Prostate gland (tissue), 2 donors: ENCODE measurements at regions not wholly inside any gene's neighbourhood (a gene's known extent, or its start where the extent isn't known, plus 50 kb on each side); places are given as distances from the start of the nearest gene placed in this dataset.

Source experiments
- DNase-seq: peaks from one replicate; pipeline ENCODE4 v3.0.0-alpha.2; 2019; ENCODE audit warnings: low spot score
- H3K27ac ChIP-seq, 2 donors: fragments of 200-600 bp; sonication (generic); 2 replicates each; pipeline ENCODE4 v1.5.1; 2017 to 2019
- H3K27me3 ChIP-seq: fragments of 200-600 bp; sonication (generic); replicated peaks from 2 replicates; pipeline ENCODE4 v1.5.1; 2019; ENCODE audit not compliant: insufficient read depth
- H3K36me3 ChIP-seq, 2 donors: fragments of 200-600 bp; sonication (generic); 1 replicate in 1 of 2; 2 replicates in 1 of 2; pipeline versions ENCODE4 v1.5.1 to v1.8.1; 2017 to 2019
- H3K4me1 ChIP-seq: fragments of 200-600 bp; sonication (generic); replicated peaks from 2 replicates; pipeline ENCODE4 v1.5.1; 2019
- H3K4me3 ChIP-seq, 2 donors: fragments of 200-600 bp; sonication (generic); 2 replicates each; pipeline ENCODE4 v1.5.1; 2017 to 2019
- H3K9me3 ChIP-seq: fragments of 200-600 bp; sonication (generic); 2 replicates; pipeline ENCODE4 v1.5.1; 2017
- POLR2A ChIP-seq: fragments of 450-650 bp; IDR thresholded peaks from one replicate; pipeline ENCODE4 v1.6.1; 2016; ENCODE audit warnings: antibody characterized with exemption, mild to moderate bottlenecking
- POLR2AphosphoS5 ChIP-seq: sonication (generic); formaldehyde crosslinking; IDR thresholded peaks from one replicate; pipeline ENCODE4 v1.6.1; 2017; ENCODE audit warnings: antibody characterized with exemption
- WGBS: methylation state at CpG from one replicate; pipeline ENCODE4 v1.1.5; 2018; 5-methylcytosine and 5-hydroxymethylcytosine counted together
- intact Hi-C: fragments of 100-400 bp; cut with DNase I; formaldehyde crosslinking; loops from one replicate; pipeline ENCODE4 v1.14.2; 2022
- TF ChIP-seq, protein P1 (sequence below), 4 experiments: fragments of 200-600 bp in 2 of 4; fragments of 450-650 bp in 2 of 4; sonication (generic) in 2 of 4; IDR thresholded peaks; 1 replicate in 3 of 4; 2 replicates in 1 of 4; pipeline ENCODE4 v1.5.1; 2016 to 2019; ENCODE audit warnings: antibody characterized with exemption in 4 of 4, mild to moderate bottlenecking in 2 of 4, moderate library complexity in 2 of 4

DNA sequence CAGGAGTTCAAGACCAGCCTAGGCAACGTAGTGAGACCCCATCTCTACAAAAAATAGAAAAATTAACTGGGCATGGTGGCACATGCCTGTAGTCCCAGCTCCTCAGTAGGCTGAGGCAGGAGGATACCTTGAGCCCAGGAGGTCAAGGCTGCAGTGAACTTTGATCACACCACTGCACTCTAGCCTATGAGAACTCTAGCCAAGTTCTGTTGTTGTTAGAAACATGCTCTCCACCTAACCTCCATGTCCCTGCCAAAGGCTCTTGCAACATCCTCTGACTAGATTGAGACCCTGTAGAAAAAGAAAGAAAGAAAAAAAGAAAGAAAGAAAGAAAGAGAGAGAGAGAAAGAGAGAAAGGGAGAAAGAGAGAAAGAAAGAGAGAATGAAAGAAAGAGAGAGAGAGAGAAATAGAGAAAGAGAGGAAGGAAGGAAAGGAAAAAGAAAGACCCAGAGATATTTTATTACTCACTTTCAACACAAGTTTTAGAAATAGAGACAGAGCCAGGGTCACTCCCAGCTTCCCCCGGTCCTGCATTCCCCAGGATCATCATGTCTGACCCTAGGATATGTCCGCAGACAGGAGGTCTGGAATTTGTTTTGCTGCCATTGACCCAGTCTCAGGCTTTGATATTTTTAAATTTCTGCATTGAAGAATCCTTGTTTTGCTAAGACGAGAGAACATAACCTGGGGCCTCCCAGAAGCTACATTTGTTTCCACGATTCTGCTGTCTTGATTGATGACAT, 376.5 kb upstream of the CDH5 start:
- intact Hi-C loops = no loop called here
- Histone ChIP-seq H3K4me3 (no peak overlapping the region), H3K4me1 (no peaks in the 10 kb centered on the region), H3K36me3 (no peaks in the 10 kb centered on the region), H3K27ac (no peak overlapping the region), H3K9me3 (no peaks in the 10 kb centered on the region), H3K27me3 (no peaks in the 10 kb centered on the region)
- 78% methylated on average over 5 of the region's 5 CpGs for WGBS
- no peak for TF ChIP-seq POLR2AphosphoS5
- TF ChIP-seq, protein P1, sequence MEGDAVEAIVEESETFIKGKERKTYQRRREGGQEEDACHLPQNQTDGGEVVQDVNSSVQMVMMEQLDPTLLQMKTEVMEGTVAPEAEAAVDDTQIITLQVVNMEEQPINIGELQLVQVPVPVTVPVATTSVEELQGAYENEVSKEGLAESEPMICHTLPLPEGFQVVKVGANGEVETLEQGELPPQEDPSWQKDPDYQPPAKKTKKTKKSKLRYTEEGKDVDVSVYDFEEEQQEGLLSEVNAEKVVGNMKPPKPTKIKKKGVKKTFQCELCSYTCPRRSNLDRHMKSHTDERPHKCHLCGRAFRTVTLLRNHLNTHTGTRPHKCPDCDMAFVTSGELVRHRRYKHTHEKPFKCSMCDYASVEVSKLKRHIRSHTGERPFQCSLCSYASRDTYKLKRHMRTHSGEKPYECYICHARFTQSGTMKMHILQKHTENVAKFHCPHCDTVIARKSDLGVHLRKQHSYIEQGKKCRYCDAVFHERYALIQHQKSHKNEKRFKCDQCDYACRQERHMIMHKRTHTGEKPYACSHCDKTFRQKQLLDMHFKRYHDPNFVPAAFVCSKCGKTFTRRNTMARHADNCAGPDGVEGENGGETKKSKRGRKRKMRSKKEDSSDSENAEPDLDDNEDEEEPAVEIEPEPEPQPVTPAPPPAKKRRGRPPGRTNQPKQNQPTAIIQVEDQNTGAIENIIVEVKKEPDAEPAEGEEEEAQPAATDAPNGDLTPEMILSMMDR (IDR thresholded peaks at IDR 0.05) = no peak
- TF ChIP-seq POLR2A = no peak
- DNase-seq = no peak

DNA sequence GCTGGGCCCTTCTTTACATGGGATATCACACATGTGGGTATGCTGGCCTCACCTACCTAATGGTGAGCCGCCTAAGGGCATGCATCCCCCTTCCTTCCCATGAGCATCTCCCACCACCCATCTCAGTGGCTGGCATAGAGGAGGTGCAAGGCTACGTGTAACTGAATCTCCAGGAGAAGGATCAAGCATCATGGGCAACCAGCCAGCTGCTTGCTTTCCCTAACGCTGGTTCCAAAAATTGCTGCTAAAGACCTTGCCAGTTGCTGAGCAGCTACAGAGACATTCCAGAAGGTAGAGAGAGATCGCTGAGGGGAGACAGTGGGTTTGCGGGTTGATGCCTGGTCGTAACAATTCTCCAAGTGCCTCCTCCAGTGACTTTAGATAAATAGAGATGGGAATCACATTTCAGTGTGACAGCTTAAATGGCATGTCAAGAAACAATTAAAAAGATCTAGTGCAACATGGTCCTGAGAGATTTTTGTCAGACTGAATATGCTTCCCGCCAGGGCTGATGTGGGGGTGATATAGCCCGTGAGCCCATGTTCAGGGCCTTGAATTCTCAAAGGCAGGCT, 378.4 kb upstream of the CDH5 start:
- TF ChIP-seq POLR2AphosphoS5 = no peak
- no peak for TF ChIP-seq POLR2A
- TF ChIP-seq, protein P1 (IDR thresholded peaks at IDR 0.05) = no peak
- no peak for DNase-seq
- H3K9me3 ChIP-seq = no peaks in the 10 kb centered on the region
- no peaks in the 10 kb centered on the region for H3K27me3 ChIP-seq
- intact Hi-C loops = no loop called here
- 49% methylated on average over 8 of the region's 8 CpGs for WGBS
- no peaks in the 10 kb centered on the region for H3K36me3 ChIP-seq
- H3K27ac ChIP-seq = no peak overlapping the region
- no peak overlapping the region for H3K4me3 ChIP-seq
- H3K4me1 ChIP-seq = no peaks in the 10 kb centered on the region

DNA sequence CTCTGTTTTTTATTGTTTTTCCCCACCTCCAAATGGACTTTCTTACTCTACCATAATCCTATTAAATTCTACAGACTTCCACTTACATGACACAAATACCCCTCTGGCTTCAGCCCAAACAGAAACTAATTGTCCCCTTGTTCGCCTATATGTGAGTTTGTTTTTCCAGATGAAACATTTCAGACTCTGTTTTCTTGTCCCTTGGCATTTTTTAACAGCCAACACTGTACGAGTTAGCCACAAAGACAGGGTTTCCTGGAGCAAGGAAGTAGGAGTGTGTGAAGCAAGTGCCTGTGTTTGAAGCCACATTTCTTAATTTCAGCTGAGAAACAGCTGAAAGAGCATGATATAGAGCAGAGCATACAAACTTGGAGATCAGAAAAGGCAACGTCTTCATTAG, 382.2 kb upstream of the CDH5 start:
- no peaks in the 10 kb centered on the region for H3K4me1 ChIP-seq
- no peak overlapping the region for H3K27ac ChIP-seq
- H3K36me3 ChIP-seq = no peaks in the 10 kb centered on the region
- H3K4me3 ChIP-seq = no peak overlapping the region
- H3K27me3 ChIP-seq = no peaks in the 10 kb centered on the region
- WGBS = 35% methylated on average over 3 of the region's 3 CpGs
- TF ChIP-seq POLR2AphosphoS5 = no peak
- TF ChIP-seq POLR2A = no peak
- TF ChIP-seq, protein P1 (IDR thresholded peaks at IDR 0.05) = no peak
- H3K9me3 ChIP-seq = no peaks in the 10 kb centered on the region
- no peak for DNase-seq
- intact Hi-C loops = no loop called here

DNA sequence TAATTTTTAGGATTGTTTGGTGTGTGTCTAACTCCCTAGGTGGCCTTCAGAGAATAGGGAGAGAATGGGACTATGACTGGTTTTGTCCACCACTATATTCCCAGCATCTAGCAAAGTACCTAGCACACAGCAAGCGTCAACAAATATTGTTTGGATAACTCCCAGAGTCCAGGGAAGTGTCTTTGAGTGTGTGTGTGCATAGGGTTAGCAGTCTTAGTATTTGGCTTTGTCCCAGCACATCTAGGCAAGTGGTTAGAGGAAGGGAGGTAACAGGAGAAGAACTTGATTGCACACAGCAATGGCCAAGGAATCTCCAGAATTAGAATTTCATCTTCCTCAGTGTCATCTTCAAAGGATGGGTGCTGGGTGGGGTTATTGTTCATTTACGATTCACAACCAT, 385.4 kb upstream of the CDH5 start:
- H3K27me3 ChIP-seq = no peaks in the 10 kb centered on the region
- no peak overlapping the region for H3K4me3 ChIP-seq
- no peaks in the 10 kb centered on the region for H3K9me3 ChIP-seq
- H3K27ac ChIP-seq = no peak overlapping the region
- WGBS = 78% methylated on average over 2 of the region's 2 CpGs
- H3K36me3 ChIP-seq = no peaks in the 10 kb centered on the region
- DNase-seq = no peak
- intact Hi-C loops = no loop called here
- TF ChIP-seq POLR2A = no peak
- TF ChIP-seq, protein P1 (IDR thresholded peaks at IDR 0.05) = no peak
- TF ChIP-seq POLR2AphosphoS5 = no peak
- no peaks in the 10 kb centered on the region for H3K4me1 ChIP-seq
